Neuronal stem cell (in vitro differentiated cells): ENCODE measurements at regions not wholly inside any gene's neighbourhood (a gene's known extent, or its start where the extent isn't known, plus 50 kb on each side); places are given as distances from the start of the nearest gene placed in this dataset.

Experiments
- DNase-seq: peaks from one replicate; pipeline ENCODE4 v3.0.0-alpha.2; 2013; ENCODE audit warnings: low spot score
- H2AFZ ChIP-seq: one replicate; pipeline ENCODE4 v1.6.1; 2013; ENCODE audit warnings: mild to moderate bottlenecking, low read length, inconsistent platforms
- H2AK5ac ChIP-seq: 2 replicates; pipeline ENCODE4 v1.6.1; 2013; ENCODE audit warnings: low read depth, mild to moderate bottlenecking, inconsistent platforms, low read length, moderate library complexity, mixed read lengths
- H2BK120ac ChIP-seq: 2 replicates; pipeline ENCODE4 v1.6.1; 2013; ENCODE audit warnings: low read depth, mild to moderate bottlenecking, inconsistent platforms, low read length, moderate library complexity, mixed read lengths
- H2BK12ac ChIP-seq: one replicate; pipeline ENCODE4 v1.6.1; 2013; ENCODE audit warnings: low read length, inconsistent platforms
- H2BK15ac ChIP-seq: 2 replicates; pipeline ENCODE4 v1.6.1; 2013; ENCODE audit warnings: mild to moderate bottlenecking, low read length, inconsistent platforms, mixed read lengths
- H2BK5ac ChIP-seq: one replicate; pipeline ENCODE4 v1.6.1; 2013; ENCODE audit warnings: inconsistent platforms, mild to moderate bottlenecking, low read length, moderate library complexity
- H3K14ac ChIP-seq: one replicate; pipeline ENCODE4 v1.6.1; 2013; ENCODE audit warnings: low read length, inconsistent platforms
- H3K18ac ChIP-seq: 2 replicates; pipeline ENCODE4 v1.6.1; 2013; ENCODE audit warnings: low read length, inconsistent platforms
- H3K23ac ChIP-seq: 2 replicates; pipeline ENCODE4 v1.6.1; 2013; ENCODE audit warnings: low read depth, mild to moderate bottlenecking, mixed read lengths, low read length, inconsistent platforms; ENCODE audit not compliant: poor library complexity
- H3K27ac ChIP-seq: replicated peaks from 3 replicates; pipeline ENCODE4 v1.5.1; 2013; ENCODE audit warnings: low read length, inconsistent platforms
- H3K27me3 ChIP-seq, 3 experiments: 2 replicates each; pipeline ENCODE4 v1.6.1; 2013; ENCODE audit warnings: low read length in 3 of 3, mild to moderate bottlenecking in 2 of 3, inconsistent platforms in 1 of 3, low read depth in 1 of 3, mixed read lengths in 1 of 3, moderate library complexity in 1 of 3; ENCODE audit not compliant: control insufficient read depth in 3 of 3, insufficient read depth in 3 of 3
- H3K36me3 ChIP-seq, 2 donors: replicated peaks in 1 of 2; 2 replicates each; pipeline ENCODE4 v1.6.1; 2013; ENCODE audit warnings: low read length in 2 of 2; ENCODE audit not compliant: control insufficient read depth in 2 of 2, insufficient read depth in 2 of 2
- H3K4ac ChIP-seq: 2 replicates; pipeline ENCODE4 v1.6.1; 2013; ENCODE audit warnings: inconsistent platforms, mild to moderate bottlenecking, low read length, moderate library complexity
- H3K4me1 ChIP-seq, 2 donors: 1 replicate in 1 of 2; 2 replicates in 1 of 2; pipeline ENCODE4 v1.6.1; 2013; ENCODE audit warnings: low read length in 2 of 2, low read depth in 1 of 2; ENCODE audit not compliant: control insufficient read depth in 2 of 2, insufficient read depth in 1 of 2
- H3K4me2 ChIP-seq: one replicate; pipeline ENCODE4 v1.6.1; 2013; ENCODE audit warnings: mild to moderate bottlenecking, low read length, inconsistent platforms; ENCODE audit not compliant: insufficient read depth, poor library complexity, severe bottlenecking
- H3K4me3 ChIP-seq, 2 donors: 2 replicates each; pipeline ENCODE4 v1.5.1; 2013; ENCODE audit warnings: low read length in 2 of 2, mild to moderate bottlenecking in 2 of 2, inconsistent platforms in 1 of 2, moderate library complexity in 1 of 2
- H3K79me1 ChIP-seq: one replicate; pipeline ENCODE4 v1.6.1; 2013; ENCODE audit warnings: low read depth, mild to moderate bottlenecking, inconsistent platforms, low read length, moderate library complexity
- H3K9ac ChIP-seq: one replicate; pipeline ENCODE4 v1.6.1; 2013; ENCODE audit warnings: mild to moderate bottlenecking, low read depth, low read length, inconsistent platforms; ENCODE audit not compliant: poor library complexity
- H3K9me3 ChIP-seq, 2 donors: replicated peaks in 1 of 2; 2 replicates each; pipeline versions ENCODE3 to v1.6.1; 2013; ENCODE audit warnings: low read length in 2 of 2, mild to moderate bottlenecking in 2 of 2, inconsistent platforms in 1 of 2, low read depth in 1 of 2, mixed read lengths in 1 of 2, moderate library complexity in 1 of 2; ENCODE audit not compliant: control insufficient read depth in 2 of 2, insufficient read depth in 1 of 2
- H4K8ac ChIP-seq: one replicate; pipeline ENCODE4 v1.6.1; 2013; ENCODE audit warnings: low read depth, mild to moderate bottlenecking, inconsistent platforms, low read length, moderate library complexity
- H4K91ac ChIP-seq: one replicate; pipeline ENCODE4 v1.6.1; 2013; ENCODE audit warnings: low read length, low read depth, mild to moderate bottlenecking, inconsistent platforms; ENCODE audit not compliant: poor library complexity
- WGBS, 2 donors: extraction: QIAGEN DNeasy Blood & Tissue Kit; methylation state at CpG; one replicate each; pipeline ENCODE4 v1.1.7; 2013; ENCODE audit warnings: missing lambda C conversion rate in 2 of 2, mixed read lengths in 1 of 2; ENCODE audit not compliant: insufficient read length in 2 of 2, insufficient replicate concordance in 1 of 2; ENCODE audit errors: extremely low coverage in 2 of 2; 5-methylcytosine and 5-hydroxymethylcytosine counted together

DNA sequence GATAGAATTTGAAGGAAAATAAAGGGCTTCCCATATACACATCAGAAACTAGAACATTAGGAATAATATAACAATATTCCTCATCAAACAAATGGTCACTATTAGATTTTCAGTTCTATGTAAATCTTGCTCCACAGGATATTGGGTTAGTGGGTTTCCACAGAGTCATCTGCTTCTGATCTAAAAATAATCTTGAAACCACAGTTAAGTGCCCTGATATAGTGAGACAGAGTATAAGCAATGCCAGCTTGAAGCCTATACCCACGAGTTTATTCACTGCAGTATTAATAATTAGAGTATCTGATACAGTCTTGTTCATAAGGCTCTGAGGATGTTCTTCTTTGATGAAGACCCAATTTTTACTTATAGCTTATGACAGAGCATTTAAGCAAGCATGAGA lies 74.5 kb upstream of the ATF7IP start:
- Histone ChIP-seq H3K9ac (no peak overlapping the region), H2BK5ac (no peak overlapping the region), H2BK12ac (no peak overlapping the region), H3K4ac (no peak overlapping the region), H3K27me3 (no peaks in the 10 kb centered on the region), H3K23ac (no peak overlapping the region), H2BK120ac (no peak overlapping the region), H3K27ac (no peak overlapping the region), H2AK5ac (no peak overlapping the region), H2BK15ac (no peak overlapping the region), H3K36me3 (no peaks in the 10 kb centered on the region), H3K4me1 (no peaks in the 10 kb centered on the region), H4K8ac (no peak overlapping the region), H2AFZ (no peak overlapping the region), H3K9me3 (peaks cover 5 to 13% of the 10 kb centered on the region in 2 donors), H3K79me1 (no peaks in the 10 kb centered on the region), H3K4me3 (no peak overlapping the region), H3K18ac (no peak overlapping the region), H3K14ac (no peak overlapping the region), H3K4me2 (no peak overlapping the region), H4K91ac (no peak overlapping the region)
- WGBS, 2 donors = no CpG with 5 or more reads among the region's 1 CpG
- DNase-seq = no peak

DNA sequence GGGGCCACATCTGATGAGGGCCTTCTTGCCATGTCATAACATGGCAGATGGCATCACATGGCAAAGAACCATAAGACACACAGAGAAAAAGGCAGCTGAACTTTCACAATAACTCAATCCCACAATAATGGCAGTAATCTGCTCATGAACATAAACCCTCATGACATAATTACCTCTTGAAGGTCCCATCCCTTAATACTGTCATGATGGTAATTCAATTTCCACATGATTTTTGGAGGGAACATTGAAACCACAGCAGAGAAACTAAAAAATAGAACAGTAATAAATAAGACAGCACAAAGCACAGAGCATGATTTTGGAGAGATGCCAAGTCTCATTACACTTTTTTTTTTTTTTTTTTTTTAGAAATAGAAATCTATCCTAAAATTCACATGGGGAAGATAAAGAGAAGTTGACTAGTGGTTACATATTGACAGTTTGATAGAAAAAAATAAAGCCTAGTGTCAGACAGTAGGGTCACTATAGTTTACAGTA lies 61.8 kb upstream of the ATF7IP start:
- Histone ChIP-seq H3K4me3 (no peak overlapping the region), H2AFZ (no peak overlapping the region), H3K4me2 (no peak overlapping the region), H2BK15ac (no peak overlapping the region), H3K27ac (no peak overlapping the region), H3K9ac (no peak overlapping the region), H3K14ac (no peak overlapping the region), H2AK5ac (no peak overlapping the region), H2BK5ac (no peak overlapping the region), H3K27me3 (no peaks in the 10 kb centered on the region), H3K18ac (no peak overlapping the region), H3K4ac (no peak overlapping the region), H3K36me3 (no peaks in the 10 kb centered on the region), H3K79me1 (no peaks in the 10 kb centered on the region), H3K9me3 (peaks cover under 1 to 13% of the 10 kb centered on the region in 2 donors), H4K8ac (no peak overlapping the region), H2BK12ac (no peak overlapping the region), H3K4me1 (no peaks in the 10 kb centered on the region), H3K23ac (no peak overlapping the region), H4K91ac (no peak overlapping the region), H2BK120ac (no peak overlapping the region)
- no peak for DNase-seq

DNA sequence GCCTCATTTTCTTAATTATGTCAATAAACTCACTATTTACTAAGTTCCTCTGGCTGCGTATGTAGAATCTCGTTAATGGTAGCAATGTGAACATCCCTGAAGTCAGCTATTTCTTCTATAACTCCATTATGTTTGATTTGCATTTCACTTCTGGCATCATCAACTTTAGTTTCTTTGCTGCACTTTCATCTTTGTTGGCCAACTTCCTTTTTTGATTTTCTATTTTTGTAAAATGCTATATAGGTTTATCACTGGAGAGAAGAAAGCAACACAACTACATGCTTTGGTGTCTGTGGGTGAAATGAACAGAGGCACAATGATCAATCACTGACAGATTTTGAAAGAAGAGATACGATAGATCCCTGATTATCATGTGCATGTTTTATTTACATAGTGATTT lies 58.5 kb upstream of the ATF7IP start:
- no peak overlapping the region for H4K8ac ChIP-seq
- H3K18ac ChIP-seq = no peak overlapping the region
- H3K27ac ChIP-seq = no peak overlapping the region
- no peaks in the 10 kb centered on the region for H3K36me3 ChIP-seq
- H4K91ac ChIP-seq = no peak overlapping the region
- no peaks in the 10 kb centered on the region for H3K9me3 ChIP-seq
- no peak overlapping the region for H3K14ac ChIP-seq
- H3K4ac ChIP-seq = no peak overlapping the region
- H2AK5ac ChIP-seq = no peak overlapping the region
- WGBS, 2 donors = no CpG with 5 or more reads among the region's 3 CpGs
- H3K9ac ChIP-seq = no peak overlapping the region
- H3K23ac ChIP-seq = no peak overlapping the region
- no peak for DNase-seq
- no peaks in the 10 kb centered on the region for H3K79me1 ChIP-seq
- H2BK5ac ChIP-seq = no peak overlapping the region
- no peak overlapping the region for H2BK120ac ChIP-seq
- no peak overlapping the region for H3K4me3 ChIP-seq
- no peak overlapping the region for H2BK15ac ChIP-seq
- no peaks in the 10 kb centered on the region for H3K27me3 ChIP-seq
- H3K4me1 ChIP-seq = no peaks in the 10 kb centered on the region
- H2BK12ac ChIP-seq = no peak overlapping the region
- H2AFZ ChIP-seq = no peak overlapping the region
- no peak overlapping the region for H3K4me2 ChIP-seq

DNA sequence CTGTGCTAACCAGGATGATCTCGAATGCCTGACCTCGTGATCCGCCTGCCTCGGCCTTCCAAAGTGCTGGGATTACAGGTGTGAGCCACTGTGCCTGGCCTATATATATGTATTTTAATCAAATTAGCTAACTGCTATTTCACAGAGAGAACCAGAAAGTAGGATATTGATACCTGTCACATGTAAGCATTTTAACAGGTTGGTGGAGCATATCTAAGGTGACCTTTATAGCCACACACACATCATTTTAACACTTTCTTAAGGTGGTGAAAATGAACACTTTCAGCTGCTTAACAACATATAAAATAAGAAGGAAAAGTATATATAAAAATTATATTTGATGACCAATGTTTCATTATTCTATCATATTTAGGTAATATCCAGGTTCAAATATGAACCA lies 57.0 kb upstream of the ATF7IP start:
- no CpG with 5 or more reads among the region's 4 CpGs for WGBS, 2 donors
- no peaks in the 10 kb centered on the region for H3K27me3 ChIP-seq

More for the DNA sequence above, 57.0 kb upstream of the ATF7IP start:
- no peak overlapping the region for H3K14ac ChIP-seq
- no peak overlapping the region for H2BK120ac ChIP-seq
- H3K18ac ChIP-seq = no peak overlapping the region
- no peak overlapping the region for H3K4me2 ChIP-seq
- H2AFZ ChIP-seq = no peak overlapping the region
- H2BK5ac ChIP-seq = no peak overlapping the region
- H3K9ac ChIP-seq = no peak overlapping the region
- H3K4me3 ChIP-seq = no peak overlapping the region
- H3K79me1 ChIP-seq = no peaks in the 10 kb centered on the region
- H3K36me3 ChIP-seq = no peaks in the 10 kb centered on the region
- no peak overlapping the region for H3K27ac ChIP-seq
- H3K9me3 ChIP-seq = no peaks in the 10 kb centered on the region
- no peak overlapping the region for H2BK12ac ChIP-seq
- DNase-seq = no peak
- H3K4ac ChIP-seq = no peak overlapping the region
- no peak overlapping the region for H2AK5ac ChIP-seq
- H2BK15ac ChIP-seq = no peak overlapping the region
- H4K91ac ChIP-seq = no peak overlapping the region
- no peaks in the 10 kb centered on the region for H3K4me1 ChIP-seq
- no peak overlapping the region for H3K23ac ChIP-seq
- H4K8ac ChIP-seq = no peak overlapping the region
